ENCODE measurements at regions not wholly inside any gene's neighbourhood (a gene's known extent, or its start where the extent isn't known, plus 50 kb on each side); places are given as distances from the start of the nearest gene placed in this dataset.
"Not testable (repeated sequence)": the region's sequence is repeated elsewhere in the genome, so short reads cannot be mapped to it uniquely, and the experiment has no call there.

DNA sequence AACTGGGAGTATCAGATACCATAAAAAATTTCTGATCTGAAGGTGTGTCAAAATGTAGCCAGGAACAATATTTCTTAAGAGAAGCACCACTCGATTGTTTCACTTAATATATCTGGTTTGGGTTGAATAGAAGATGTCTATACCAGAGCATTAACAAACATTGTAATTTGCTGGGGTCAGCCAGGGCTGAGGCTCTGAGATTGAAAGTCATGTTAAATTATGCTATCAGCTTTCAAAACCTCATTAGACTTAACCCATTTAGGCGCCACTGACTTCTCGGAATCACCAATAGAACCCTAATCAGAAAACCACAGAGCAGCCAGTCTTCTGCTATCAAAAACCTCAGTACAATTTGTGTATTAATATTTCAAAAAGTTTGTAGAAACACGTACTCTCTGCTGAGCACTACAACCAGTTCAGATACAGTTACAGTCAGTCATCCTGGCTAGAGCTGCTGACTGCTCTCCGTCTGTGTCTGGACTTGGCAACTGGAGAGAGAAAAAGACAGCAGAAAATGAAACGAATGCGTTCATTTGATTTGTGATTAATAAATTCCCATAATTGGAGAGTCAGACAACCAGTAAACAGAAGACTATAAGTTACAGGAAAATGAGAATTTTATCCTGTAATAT, 848.6 kb upstream of the PABPC4L start:
- DNase-seq (ENCODE audit: low spot score), result no peak

DNA sequence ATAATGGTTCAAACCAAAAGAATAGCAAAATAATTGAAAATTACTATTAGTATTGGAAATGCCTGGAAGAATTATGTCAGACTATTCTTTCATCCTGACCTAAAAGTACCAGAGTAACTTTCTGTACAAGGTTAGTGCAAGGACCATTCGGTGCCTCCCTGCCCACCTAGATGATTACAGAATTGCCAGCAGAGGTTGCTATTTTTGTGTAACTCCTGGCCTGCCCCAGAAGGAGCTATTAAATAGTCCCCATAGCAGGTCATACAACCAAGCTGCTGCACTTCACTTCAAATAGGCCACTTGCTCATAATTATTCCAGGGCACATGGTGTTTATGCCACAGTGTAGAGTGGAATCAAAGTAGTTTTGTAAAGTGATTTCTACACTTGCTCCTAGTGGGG, 831.1 kb upstream of the PABPC4L start:
- no peak for DNase-seq (ENCODE audit: low spot score)

DNA sequence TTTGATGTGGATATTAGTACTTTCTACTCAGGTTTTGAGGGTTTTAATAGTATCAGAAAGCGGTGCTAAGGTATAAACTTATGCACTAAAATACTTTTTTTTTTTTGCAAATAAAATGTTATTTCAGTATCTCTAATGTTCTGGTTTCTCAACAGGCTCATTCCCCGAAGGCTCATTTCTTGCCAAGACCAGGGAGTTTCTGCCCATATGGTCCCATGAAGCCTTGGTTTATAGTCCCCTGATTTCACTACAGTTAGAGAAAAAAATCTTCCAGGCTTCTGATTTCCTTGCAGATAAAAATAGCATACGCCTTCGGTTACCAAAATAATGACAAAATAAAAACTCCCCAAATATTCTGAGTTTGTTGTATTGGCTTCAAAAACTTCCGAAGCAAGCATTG, 814.2 kb upstream of the PABPC4L start:
- DNase-seq (ENCODE audit: low spot score), result no peak

DNA sequence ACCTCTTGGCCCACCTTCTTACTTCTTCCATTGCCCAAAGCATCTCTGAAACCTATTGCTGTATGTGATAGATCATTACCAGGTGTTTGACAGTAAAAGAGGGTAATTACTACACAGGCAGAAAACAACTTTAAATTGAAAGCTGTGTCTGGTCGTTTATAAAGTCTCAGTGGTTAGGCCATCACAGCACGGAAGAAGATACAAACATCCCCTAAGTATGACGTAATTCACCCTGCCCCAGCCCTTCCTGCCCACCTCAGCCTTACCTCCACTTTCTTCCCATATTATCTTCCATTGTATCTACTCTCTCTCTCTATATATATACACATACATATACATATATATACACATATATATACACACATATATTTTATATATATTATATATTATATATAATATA, 805.8 kb upstream of the PABPC4L start:
- DNase-seq (ENCODE audit: low spot score), result no peak

DNA sequence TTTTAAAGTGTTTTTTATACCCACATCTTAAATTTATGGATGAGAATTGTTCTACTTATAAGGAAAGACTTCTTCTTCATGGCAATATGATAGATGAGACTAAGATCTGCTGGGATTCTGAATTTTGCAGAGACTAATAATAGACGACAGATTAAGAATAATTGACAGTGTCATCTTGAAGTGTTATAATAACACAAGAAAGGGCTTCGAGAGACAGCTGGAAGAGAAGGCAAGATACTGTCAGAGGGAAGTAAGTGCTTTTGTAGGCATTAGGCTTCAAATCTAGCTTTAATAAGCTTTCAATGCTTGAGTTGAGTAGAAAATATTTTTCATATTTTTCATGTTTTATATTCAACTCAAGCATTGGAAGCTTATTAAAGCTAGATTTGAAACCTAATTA, 797.6 kb upstream of the PABPC4L start:
- DNase-seq (ENCODE audit: low spot score), result no peak

DNA sequence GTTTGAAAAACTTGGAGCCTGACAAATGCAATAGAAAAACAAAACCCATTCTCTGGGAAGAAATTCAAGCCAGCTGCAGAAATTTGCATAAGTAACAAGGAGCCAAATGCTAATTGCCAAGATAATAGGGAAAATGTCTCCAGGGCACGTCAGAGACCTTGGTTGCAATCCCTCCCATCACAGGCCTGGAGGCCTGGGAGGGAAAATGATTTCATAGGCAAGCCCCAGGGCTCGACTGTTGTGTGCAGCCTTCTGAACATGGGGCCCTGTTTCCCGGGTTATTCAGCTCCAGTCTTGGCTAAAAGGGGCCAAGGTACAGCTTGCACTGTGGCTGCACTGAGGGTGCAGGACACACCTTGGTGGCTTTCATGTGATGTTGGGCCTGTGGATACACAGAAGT, 760.4 kb upstream of the PABPC4L start:
- DNase-seq (ENCODE audit: low spot score), result no peak

DNA sequence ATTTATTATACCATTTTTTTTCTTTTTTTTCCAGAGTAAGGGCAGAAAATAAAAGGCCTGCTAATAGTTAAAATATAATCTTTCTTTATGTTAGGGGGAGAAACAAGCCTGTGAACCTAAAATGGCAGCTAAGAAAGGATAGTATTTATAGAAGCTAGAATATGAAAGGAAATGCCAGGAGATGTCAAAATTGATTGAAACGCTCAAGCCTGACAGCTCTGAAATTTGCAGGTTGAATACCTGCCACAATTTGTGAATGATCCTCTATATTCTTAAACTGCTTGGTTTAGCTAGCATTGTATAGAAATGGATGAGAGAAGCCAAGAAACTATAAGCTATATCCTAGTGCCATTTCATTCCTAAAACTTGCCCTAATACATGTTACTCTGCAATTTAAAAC, 757.3 kb upstream of the PABPC4L start:
- DNase-seq (ENCODE audit: low spot score), result no peak

DNA sequence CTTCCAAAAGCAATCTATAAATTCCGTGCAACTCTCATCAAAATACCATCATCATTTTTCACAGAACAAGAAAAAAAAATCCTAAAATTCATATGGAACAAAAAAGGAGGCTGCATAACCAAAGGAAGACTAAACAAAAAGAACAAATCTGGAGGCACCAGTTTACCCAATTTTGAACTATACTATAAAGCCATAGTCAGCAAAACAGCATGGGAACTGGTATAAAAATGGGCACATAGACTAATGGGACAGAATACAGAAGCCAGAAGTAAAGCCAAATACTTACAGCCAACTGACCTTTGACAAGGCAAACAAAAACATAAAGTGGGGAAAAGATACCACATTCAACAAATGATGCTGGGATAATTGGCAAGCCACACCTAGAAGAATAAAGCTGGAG, 753.5 kb upstream of the PABPC4L start:
- no peak for DNase-seq (ENCODE audit: low spot score)

DNA sequence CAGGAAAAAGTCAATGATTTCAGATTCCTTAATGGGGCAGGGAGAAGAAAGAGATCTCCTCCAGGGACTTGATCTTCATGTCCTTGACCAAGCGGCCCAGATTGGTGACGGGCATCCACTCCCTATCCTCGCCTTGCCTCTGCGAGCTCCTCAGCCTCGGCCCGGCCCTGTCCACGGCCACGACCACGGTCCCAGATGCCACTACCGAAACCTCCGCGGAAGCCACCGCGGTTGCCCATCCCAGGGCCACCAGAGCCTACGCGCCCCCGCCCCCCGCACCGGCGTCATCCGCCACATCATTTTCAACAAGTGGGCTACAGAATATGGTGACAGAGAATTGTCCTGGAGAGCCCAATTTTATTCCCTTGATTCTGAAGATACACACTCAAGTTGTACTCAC, 751.2 kb upstream of the PABPC4L start:
- DNase-seq (ENCODE audit: low spot score), result no peak

DNA sequence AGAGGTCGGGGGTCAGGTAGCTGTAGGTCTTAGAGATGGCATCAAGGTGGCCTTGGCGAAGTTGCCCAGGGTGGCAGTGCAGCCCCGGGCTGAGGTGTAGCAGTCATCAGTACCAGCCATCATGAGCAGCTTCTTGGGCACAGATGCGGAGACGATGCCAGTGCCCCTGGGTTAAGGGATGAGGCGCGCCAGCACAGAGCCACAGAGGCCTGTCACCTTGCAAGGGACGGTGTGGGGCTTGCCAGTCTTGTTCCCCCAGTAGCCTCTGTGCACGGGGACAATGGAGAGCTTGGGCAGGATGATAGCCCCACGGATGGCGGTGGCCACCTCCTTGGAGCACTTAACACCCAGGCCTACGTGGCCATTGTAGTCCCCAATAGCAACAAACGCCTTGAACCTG, 750.7 kb upstream of the PABPC4L start:
- no peak for DNase-seq (ENCODE audit: low spot score)

DNA sequence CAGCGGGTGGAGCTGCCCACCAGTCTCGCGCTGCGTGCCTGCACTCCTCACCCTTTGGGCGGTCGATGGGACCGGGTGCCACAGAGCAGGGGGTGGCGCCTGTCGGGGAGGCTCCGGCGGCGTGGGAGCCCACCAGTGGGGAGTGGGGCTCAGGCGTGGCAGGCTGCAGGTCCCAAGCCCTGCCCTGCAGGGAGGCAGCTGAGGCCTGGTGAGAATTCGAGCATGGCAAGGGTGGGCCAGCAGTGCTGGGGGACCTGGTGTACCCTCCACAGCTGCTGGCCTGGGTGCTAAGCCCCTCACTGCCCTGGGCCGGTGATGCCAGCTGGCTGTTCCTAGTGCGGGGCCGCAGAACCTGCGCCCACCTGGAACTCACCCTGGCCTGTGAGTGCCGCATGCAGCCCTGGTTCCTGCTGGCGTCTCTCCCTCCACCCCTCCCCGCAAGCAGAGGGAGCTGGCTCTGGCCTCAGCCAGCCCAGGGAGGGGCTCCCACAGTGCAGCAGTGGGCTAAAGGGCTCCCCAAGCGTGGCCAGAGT, 746.6 kb upstream of the PABPC4L start:
- no peak for DNase-seq (ENCODE audit: low spot score)

DNA sequence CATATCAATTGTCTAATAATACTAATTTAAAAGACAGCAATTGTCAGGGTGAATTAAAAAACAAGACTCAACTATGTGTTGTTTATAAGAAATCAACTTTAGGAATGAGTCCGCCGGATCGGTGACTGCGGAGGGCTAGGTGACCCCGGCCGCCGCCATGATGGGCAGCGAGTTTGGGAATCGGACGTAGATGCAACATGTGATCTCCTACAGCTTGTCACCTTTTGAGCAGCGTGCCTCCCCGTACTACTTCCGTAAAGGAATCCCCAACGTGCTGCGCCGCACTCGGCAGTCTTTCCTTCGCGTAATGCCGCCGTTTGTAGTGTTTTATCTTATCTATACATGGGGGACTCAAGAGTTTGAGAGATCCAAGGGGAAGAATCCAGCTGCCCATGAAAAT, 742.5 kb upstream of the PABPC4L start:
- no peak for DNase-seq (ENCODE audit: low spot score)

DNA sequence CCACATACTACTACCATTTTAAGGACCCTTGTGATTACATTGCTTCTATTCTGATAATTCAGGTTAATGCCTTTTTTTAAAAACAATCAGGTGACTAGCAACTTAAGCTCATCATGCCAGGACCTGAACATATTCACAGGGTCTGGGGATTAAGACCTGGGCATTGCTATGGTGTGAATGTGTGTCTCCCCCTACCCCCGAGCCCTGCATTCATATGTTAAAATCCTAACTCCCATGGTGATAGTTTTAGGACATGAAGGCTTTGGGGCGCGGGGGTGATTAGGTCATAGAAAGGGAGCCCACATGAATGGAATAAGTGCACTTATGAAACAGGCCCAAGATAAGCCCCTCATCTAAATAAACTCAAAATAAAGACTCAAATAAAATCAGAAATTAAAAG, 734.4 kb upstream of the PABPC4L start:
- DNase-seq (ENCODE audit: low spot score), result no peak

DNA sequence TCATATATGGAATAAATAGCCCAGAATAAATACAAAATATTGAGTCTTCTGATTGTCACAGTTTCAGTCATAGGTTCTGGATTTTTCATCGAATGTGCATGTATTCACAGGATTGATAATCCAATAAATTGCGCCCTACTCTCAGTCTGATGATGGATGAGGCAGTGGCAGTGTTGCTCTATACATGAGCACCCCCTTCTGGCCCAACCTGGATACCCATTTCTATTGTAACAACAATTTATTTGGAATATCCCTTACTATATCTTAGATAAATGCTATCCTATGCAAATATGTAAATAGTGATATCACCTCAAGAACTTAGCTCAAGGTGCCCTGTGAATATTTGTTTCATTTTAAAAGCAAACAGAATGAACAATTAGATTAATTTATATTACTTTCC, 733.7 kb upstream of the PABPC4L start:
- DNase-seq (ENCODE audit: low spot score), result no peak

DNA sequence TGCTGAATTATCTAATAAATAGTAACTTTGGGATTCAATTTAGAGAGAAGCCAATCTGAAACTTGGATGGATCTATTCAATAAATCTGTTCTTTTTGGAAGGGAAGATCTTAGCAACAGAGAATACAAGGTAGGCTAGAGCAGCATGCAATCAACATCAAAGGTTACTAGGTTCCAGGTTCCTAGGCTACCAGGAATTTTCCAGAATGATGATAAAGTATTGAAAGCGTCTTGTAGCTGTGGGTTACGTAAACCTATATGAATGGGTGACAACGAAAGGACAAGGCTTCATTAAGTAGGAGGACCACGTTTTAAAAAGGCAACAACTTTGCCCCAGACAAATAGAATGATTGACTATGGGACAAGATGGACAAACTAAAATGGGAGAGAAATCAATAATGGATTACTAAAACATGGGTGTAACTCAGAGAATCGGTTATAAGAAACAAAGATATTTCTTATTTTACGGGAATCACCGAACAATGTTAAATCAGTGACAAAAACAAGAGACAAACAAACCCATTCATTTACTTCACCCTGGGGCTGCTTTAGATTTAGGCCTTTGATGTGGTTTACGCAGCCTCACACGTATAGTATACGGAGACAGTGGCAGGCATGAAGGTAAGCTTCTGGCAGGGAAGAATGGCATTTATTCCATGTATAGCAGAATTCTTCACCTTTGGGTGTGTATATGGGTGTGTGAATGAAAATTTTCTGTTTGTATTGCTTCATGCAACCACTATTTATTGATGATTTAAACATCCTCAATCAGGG, 732.6 kb upstream of the PABPC4L start:
- no peak for DNase-seq (ENCODE audit: low spot score)

DNA sequence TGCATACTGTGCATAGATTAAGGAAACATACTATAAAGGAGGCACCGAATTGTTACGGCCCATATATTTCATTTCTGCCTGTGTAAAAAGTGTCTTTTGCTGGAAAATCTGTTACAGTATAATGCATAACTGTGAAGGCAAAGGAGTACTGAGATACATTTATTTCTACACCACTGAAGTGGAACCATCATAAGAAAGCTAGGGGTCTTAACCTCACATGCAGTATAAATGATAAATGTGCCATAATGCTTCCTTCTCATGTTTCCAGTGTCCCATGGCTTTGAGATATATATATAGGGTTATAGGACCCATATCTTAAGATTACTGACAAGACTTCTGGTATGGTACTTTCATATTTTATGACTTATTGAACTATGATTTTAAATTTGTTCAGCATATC, 713.8 kb upstream of the PABPC4L start:
- no peak for DNase-seq (ENCODE audit: low spot score)

DNA sequence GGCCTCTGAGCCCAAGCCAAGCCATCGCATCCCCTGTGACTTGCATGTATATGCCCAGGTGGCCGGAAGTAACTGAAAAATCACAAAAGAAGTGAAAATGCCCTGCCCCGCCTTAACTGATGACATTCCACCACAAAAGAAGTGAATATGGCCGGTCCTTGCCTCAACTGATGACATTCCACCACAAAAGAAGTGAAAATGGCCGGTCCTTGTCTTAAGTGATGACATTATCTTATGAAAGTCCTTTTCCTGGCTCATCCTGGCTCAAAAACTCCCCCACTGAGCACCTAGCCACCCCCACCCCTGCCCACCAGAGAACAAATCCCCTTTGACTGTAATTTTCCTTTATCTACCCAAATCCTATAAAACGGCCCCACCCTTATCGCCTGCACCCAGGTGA, 712.7 kb upstream of the PABPC4L start:
- not testable (repeated sequence) for DNase-seq (ENCODE audit: low spot score)

DNA sequence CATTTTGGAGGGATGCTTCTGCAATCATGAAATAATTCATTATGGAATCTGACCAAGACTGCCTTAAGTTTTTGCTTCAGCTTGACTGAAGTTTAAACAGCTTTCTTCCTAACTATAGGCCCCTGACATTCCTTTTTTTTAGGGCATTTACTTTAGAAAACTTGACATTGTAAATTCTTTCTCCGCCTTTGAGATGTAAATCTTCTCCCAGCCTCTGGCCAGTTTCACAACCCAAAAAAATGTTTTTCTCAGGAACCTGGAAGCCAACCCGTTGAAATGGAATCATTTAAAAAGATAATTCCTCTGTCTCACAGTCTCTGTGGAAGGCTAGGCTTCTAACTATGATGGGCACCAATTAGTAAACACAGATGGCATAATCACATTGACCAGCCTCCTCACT, 710.4 kb upstream of the PABPC4L start:
- DNase-seq (ENCODE audit: low spot score), result no peak

DNA sequence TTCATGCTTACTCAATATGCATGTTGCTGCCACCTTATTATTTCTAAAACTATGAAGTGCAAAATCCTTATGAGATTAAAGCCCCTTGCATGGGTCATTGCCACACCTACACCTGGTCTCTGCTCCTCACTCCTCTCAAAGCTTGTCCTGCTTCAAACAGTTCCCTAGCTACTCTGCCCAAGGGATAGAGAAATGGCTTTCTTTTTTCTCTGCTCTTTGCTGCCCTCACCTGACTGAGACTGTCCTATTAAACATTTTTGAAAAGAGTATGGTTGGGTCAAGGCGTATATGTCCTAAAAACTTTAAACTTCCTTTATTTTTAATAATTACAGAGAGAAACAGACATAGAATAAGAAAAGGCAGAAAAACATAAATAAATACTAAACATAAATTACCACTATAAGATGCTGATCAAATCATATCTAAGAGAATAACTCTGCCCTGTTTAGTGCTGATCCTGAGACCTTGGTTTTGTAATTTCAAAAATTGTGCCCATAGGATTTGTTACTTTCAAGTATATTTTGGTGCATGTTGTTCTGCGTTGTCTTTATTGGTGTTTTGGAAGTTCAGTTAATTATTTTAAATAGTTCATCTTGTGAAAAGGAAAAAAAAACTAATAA, 704.9 kb upstream of the PABPC4L start:
- DNase-seq (ENCODE audit: low spot score), result peak; percentile 39

DNA sequence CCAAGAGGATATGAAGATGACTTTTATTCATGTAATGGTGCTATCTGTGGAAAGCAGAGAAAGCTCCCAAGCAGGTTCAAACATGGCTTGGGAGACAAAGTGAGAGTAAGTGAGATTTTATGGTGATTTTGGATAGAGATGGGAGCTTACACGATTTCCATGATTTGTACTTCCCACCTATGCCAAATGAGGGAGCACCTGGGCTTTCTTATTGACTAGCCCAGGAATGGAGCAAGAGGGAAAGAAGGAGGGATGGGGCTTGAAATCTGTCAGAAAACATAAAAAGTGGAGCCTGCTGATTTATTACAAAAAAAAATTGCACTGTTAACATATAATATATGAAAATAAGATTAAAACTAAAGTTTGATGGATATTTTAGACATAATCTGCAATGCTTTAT, 703.5 kb upstream of the PABPC4L start:
- DNase-seq (ENCODE audit: low spot score), result no peak

DNA sequence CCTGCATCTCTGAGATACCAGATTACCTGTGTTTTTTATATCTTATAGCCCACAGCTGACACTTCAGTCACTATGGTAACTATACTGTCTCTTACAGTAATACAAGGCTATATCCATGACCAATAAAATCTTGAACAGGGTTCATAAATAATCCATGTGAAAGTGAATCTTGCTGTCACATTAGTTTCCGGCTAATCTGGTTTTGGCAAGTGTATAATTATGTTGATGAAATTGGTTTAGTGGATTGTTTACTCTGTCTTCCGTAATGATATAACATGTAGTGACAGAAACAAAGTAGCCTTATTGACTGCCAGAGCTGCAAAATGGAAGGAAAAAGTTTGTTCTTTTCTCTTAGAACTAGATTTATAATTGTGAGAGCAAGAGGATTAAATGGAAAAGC, 686.6 kb upstream of the PABPC4L start:
- no peak for DNase-seq (ENCODE audit: low spot score)

DNA sequence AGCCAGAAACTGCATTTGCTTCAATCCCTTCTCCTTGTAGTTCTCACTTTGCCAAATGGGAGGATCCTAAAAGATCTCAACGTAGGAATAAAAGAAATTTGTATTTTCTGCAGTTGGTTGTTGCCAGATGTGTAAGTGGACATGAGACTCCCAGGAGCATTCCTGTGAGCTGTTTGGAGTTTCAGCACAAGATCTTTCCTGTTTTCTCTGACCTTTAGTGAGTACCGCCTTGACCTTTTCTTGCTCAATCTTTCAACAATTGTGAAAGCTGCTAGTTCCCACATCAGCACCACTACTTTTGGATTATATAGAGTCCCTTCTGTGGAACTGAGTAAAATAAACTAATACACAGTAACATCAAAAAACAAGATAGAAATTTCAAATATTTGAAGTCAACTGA, 683.8 kb upstream of the PABPC4L start:
- no peak for DNase-seq (ENCODE audit: low spot score)

DNA sequence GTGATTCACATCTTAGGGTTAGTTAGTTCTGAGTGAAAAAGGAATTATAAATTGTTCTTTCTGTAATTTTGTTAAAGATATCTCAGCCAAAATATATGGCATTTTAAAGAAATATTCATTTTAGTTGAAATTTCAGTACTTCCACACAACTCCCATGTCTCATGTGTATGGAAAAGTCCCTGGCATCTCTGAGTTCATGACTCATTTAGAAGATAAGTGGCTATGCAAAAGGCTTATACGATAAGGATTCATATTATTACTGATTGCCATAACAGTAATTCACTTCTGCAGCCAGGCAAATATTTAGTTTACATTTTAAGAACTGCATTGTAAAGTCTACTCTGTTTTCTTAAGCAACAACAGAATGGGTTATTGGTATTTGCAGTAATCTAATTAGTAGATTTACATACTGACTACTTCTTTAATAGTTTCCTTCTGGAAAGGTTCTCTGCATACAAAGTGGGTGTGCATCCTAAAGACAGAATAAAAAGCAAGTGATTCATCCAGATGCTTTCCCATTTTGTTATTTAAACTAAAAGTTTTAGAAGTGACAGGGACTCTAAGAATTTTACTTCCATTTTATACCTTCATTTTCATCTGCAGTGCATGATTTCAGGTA, 682.4 kb upstream of the PABPC4L start:
- no peak for DNase-seq (ENCODE audit: low spot score)
